ENCODE measurements at regions not wholly inside any gene's neighbourhood (a gene's known extent, or its start where the extent isn't known, plus 50 kb on each side); places are given as distances from the start of the nearest gene placed in this dataset.

DNA sequence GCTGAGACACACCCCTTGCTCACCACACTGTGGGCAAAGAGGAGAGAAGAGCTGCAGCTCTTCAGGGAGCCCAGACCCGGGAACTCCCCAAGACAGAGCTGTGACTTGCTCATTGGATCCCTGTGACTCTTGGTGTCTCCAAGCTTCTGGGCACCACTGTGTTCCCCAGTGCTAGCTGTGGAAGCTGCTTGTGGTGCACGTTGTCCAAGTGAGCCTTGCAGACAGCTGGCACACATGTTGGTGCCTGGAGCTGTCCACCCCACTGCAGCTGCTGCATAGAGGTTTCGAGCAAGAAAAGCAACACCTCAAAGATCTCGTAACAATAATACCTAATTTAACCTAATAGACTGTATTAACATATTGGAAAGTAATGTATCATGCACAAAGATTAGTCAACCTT lies 1089.3 kb downstream of the PCDH18 start:
- Mint-ChIP-seq H3K4me1 (no peaks in the 10 kb centered on the region), H3K9me3 (ENCODE audit: insufficient read depth) (no peaks in the 10 kb centered on the region), H3K27ac (no peak overlapping the region), H3K4me3 (no peak overlapping the region), H3K27me3 (no peaks in the 10 kb centered on the region)
- Histone ChIP-seq H4K20me1 (ENCODE audit: control insufficient read depth, insufficient read depth, low read length, poor library complexity, severe bottlenecking) (no peaks in the 10 kb centered on the region), H3K4me1 (ENCODE audit: control insufficient read depth in 2 of 2, insufficient read depth in 2 of 2, low read length in 2 of 2) (no peaks in the 10 kb centered on the region), H3K79me2 (ENCODE audit: control insufficient read depth, insufficient read depth, low read length) (no peaks in the 10 kb centered on the region), H3K9ac (ENCODE audit: low read length) (no peak overlapping the region), H3K4me3 (ENCODE audit: control extremely low read depth in 1 of 5, extremely low read depth in 1 of 5, insufficient read depth in 1 of 5, low read depth in 2 of 5, low read length in 4 of 5) (no peak overlapping the region), H3K27me3 (replicated peaks in 1 of 4; ENCODE audit: control extremely low read depth in 1 of 4, control insufficient read depth in 3 of 4, insufficient read depth in 4 of 4, low read length in 3 of 4) (no peaks in the 10 kb centered on the region), H3K36me3 (replicated peaks in 1 of 2; ENCODE audit: control extremely low read depth in 1 of 2, control insufficient read depth in 1 of 2, extremely low read depth in 1 of 2, insufficient read depth in 2 of 2, low read length in 1 of 2) (no peaks in the 10 kb centered on the region), H2AFZ (ENCODE audit: insufficient read depth, low read depth, low read length, poor library complexity, severe bottlenecking) (no peak overlapping the region), H3K4me2 (replicated peaks; ENCODE audit: low read depth, low read length, poor library complexity, severe bottlenecking) (no peak overlapping the region), H3K27ac (ENCODE audit: low read length in 2 of 2) (no peak overlapping the region), H3K9me3 (ENCODE audit: control extremely low read depth in 1 of 3, control insufficient read depth in 2 of 3, insufficient read depth in 1 of 3, low read length in 2 of 3) (peaks cover 0 to 13% (median 0%) of the 10 kb centered on the region in 3 donors)
- no peak for DNase-seq
- 74% methylated on average over 2 of the region's 4 CpGs for WGBS (ENCODE audit: insufficient coverage)
- intact Hi-C loops (cut with micrococcal nuclease): no loop called here
- POLR2A ChIA-PET: no interaction called here
- CTCF ChIA-PET: no interaction called here
- TF ChIP-seq EZH2 (IDR thresholded peaks at IDR 0.05; ENCODE audit: borderline replicate concordance, insufficient read depth, low read depth, low read length, poor library complexity, severe bottlenecking): no peak
- TF ChIP-seq, protein P1, sequence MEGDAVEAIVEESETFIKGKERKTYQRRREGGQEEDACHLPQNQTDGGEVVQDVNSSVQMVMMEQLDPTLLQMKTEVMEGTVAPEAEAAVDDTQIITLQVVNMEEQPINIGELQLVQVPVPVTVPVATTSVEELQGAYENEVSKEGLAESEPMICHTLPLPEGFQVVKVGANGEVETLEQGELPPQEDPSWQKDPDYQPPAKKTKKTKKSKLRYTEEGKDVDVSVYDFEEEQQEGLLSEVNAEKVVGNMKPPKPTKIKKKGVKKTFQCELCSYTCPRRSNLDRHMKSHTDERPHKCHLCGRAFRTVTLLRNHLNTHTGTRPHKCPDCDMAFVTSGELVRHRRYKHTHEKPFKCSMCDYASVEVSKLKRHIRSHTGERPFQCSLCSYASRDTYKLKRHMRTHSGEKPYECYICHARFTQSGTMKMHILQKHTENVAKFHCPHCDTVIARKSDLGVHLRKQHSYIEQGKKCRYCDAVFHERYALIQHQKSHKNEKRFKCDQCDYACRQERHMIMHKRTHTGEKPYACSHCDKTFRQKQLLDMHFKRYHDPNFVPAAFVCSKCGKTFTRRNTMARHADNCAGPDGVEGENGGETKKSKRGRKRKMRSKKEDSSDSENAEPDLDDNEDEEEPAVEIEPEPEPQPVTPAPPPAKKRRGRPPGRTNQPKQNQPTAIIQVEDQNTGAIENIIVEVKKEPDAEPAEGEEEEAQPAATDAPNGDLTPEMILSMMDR (IDR thresholded peaks at IDR 0.05): no peak
- ATAC-seq (ENCODE audit: low read depth): no peak

DNA sequence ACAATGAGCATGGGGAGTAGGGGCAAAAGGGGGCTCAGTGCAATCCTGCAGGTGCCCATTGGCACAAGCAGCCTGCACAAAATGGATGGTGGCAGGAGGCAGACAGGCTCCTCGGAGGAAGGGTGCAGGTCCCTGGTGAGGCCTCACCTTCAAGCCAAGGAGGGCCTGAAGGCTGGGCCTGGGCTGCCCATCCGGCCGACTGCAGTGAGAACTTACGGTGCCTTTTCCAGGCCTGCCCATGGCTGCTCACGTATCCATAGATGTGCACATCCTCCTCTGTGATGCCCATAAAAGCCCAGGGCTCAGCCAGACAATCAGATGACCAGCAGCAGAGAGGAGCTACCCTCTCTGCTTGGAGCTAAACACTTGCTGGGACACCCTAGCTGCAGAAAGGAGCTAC lies 1089.8 kb downstream of the PCDH18 start:
- Histone ChIP-seq H3K36me3 (replicated peaks in 1 of 2; ENCODE audit: control extremely low read depth in 1 of 2, control insufficient read depth in 1 of 2, extremely low read depth in 1 of 2, insufficient read depth in 2 of 2, low read length in 1 of 2) (no peaks in the 10 kb centered on the region), H3K9me3 (ENCODE audit: control extremely low read depth in 1 of 3, control insufficient read depth in 2 of 3, insufficient read depth in 1 of 3, low read length in 2 of 3) (peaks cover 0 to 13% (median 0%) of the 10 kb centered on the region in 3 donors), H2AFZ (ENCODE audit: insufficient read depth, low read depth, low read length, poor library complexity, severe bottlenecking) (no peak overlapping the region), H3K9ac (ENCODE audit: low read length) (no peak overlapping the region), H3K27me3 (replicated peaks in 1 of 4; ENCODE audit: control extremely low read depth in 1 of 4, control insufficient read depth in 3 of 4, insufficient read depth in 4 of 4, low read length in 3 of 4) (no peaks in the 10 kb centered on the region), H3K4me2 (replicated peaks; ENCODE audit: low read depth, low read length, poor library complexity, severe bottlenecking) (no peak overlapping the region), H3K27ac (ENCODE audit: low read length in 2 of 2) (no peak overlapping the region), H3K4me1 (ENCODE audit: control insufficient read depth in 2 of 2, insufficient read depth in 2 of 2, low read length in 2 of 2) (no peaks in the 10 kb centered on the region), H3K79me2 (ENCODE audit: control insufficient read depth, insufficient read depth, low read length) (no peaks in the 10 kb centered on the region), H4K20me1 (ENCODE audit: control insufficient read depth, insufficient read depth, low read length, poor library complexity, severe bottlenecking) (no peaks in the 10 kb centered on the region), H3K4me3 (ENCODE audit: control extremely low read depth in 1 of 5, extremely low read depth in 1 of 5, insufficient read depth in 1 of 5, low read depth in 2 of 5, low read length in 4 of 5) (no peak overlapping the region)
- POLR2A ChIA-PET: no interaction called here
- TF ChIP-seq EZH2 (IDR thresholded peaks at IDR 0.05; ENCODE audit: borderline replicate concordance, insufficient read depth, low read depth, low read length, poor library complexity, severe bottlenecking): no peak
- TF ChIP-seq, protein P1 (IDR thresholded peaks at IDR 0.05): no peak
- H3K4me3 Mint-ChIP-seq: no peak overlapping the region
- H3K27me3 Mint-ChIP-seq: no peaks in the 10 kb centered on the region
- no peak overlapping the region for H3K27ac Mint-ChIP-seq
- DNase-seq: no peak
- intact Hi-C loops (cut with micrococcal nuclease): no loop called here
- no peak for ATAC-seq (ENCODE audit: low read depth)
- no peaks in the 10 kb centered on the region for H3K4me1 Mint-ChIP-seq
- H3K9me3 Mint-ChIP-seq (ENCODE audit: insufficient read depth): no peaks in the 10 kb centered on the region
- WGBS (ENCODE audit: insufficient coverage): 93% methylated on average over 5 of the region's 5 CpGs
- CTCF ChIA-PET: no interaction called here
